ENCODE measurements at regions not wholly inside any gene's neighbourhood (a gene's known extent, or its start where the extent isn't known, plus 50 kb on each side); places are given as distances from the start of the nearest gene placed in this dataset.

GRCh38 chr13:83943530-83944279, 61.4 kb upstream of the SLITRK1 start:
- TF ChIP-seq CTCF (IDR thresholded peaks at IDR 0.05; ENCODE audit: low read length) (no peak), EZH2 (IDR thresholded peaks at IDR 0.05; ENCODE audit: borderline replicate concordance, low read length) (no peak)
- H3F3A ChIP-seq (ENCODE audit: insufficient read depth, low read length): no peaks in the 10 kb centered on the region
- no peak overlapping the region for H3K4me3 ChIP-seq (ENCODE audit: low read depth, low read length, poor library complexity, severe bottlenecking)
- H3K27ac ChIP-seq (ENCODE audit: low read depth, low read length, poor library complexity, severe bottlenecking): no peak overlapping the region
- H3K79me2 ChIP-seq (ENCODE audit: insufficient read depth, low read length): no peaks in the 10 kb centered on the region
- no peaks in the 10 kb centered on the region for H3K4me1 ChIP-seq (ENCODE audit: insufficient read depth, low read length, severe bottlenecking)
- no peaks in the 10 kb centered on the region for H3K9me2 ChIP-seq (ENCODE audit: low read depth, low read length)
- H3K27me3 ChIP-seq (ENCODE audit: insufficient read depth, low read length): no peaks in the 10 kb centered on the region
- no peak overlapping the region for H2AFZ ChIP-seq (ENCODE audit: low read length)
- no peak overlapping the region for H3K4me2 ChIP-seq (ENCODE audit: low read length)
- H3K9ac ChIP-seq (ENCODE audit: low read length): no peak overlapping the region
- H4K20me1 ChIP-seq (ENCODE audit: insufficient read depth, low read length): no peaks in the 10 kb centered on the region
- no peaks in the 10 kb centered on the region for H3K36me3 ChIP-seq (ENCODE audit: insufficient read depth, low read length)
- no peaks in the 10 kb centered on the region for H3K9me3 ChIP-seq (ENCODE audit: low read length)

GRCh38 chr13:83941701-83942335, 59.5 kb upstream of the SLITRK1 start:
- Histone ChIP-seq H3K4me2 (ENCODE audit: low read length) (no peak overlapping the region), H3F3A (ENCODE audit: insufficient read depth, low read length) (no peaks in the 10 kb centered on the region), H3K9me2 (ENCODE audit: low read depth, low read length) (no peaks in the 10 kb centered on the region), H3K79me2 (ENCODE audit: insufficient read depth, low read length) (no peaks in the 10 kb centered on the region), H3K4me1 (ENCODE audit: insufficient read depth, low read length, severe bottlenecking) (no peaks in the 10 kb centered on the region), H3K9me3 (ENCODE audit: low read length) (no peaks in the 10 kb centered on the region), H3K4me3 (ENCODE audit: low read depth, low read length, poor library complexity, severe bottlenecking) (no peak overlapping the region), H3K27ac (ENCODE audit: low read depth, low read length, poor library complexity, severe bottlenecking) (no peak overlapping the region), H4K20me1 (ENCODE audit: insufficient read depth, low read length) (no peaks in the 10 kb centered on the region), H3K36me3 (ENCODE audit: insufficient read depth, low read length) (no peaks in the 10 kb centered on the region), H3K27me3 (ENCODE audit: insufficient read depth, low read length) (no peaks in the 10 kb centered on the region), H2AFZ (ENCODE audit: low read length) (no peak overlapping the region), H3K9ac (ENCODE audit: low read length) (no peak overlapping the region)
- TF ChIP-seq CTCF (IDR thresholded peaks at IDR 0.05; ENCODE audit: low read length) (no peak), EZH2 (IDR thresholded peaks at IDR 0.05; ENCODE audit: borderline replicate concordance, low read length) (no peak)

- Histone ChIP-seq H3K4me3 (ENCODE audit: low read depth, low read length, poor library complexity, severe bottlenecking) (no peak overlapping the region), H3K9ac (ENCODE audit: low read length) (no peak overlapping the region), H3K27ac (ENCODE audit: low read depth, low read length, poor library complexity, severe bottlenecking) (no peak overlapping the region), H3K4me1 (ENCODE audit: insufficient read depth, low read length, severe bottlenecking) (no peaks in the 10 kb centered on the region), H3K36me3 (ENCODE audit: insufficient read depth, low read length) (no peaks in the 10 kb centered on the region), H4K20me1 (ENCODE audit: insufficient read depth, low read length) (no peaks in the 10 kb centered on the region), H3K4me2 (ENCODE audit: low read length) (no peak overlapping the region), H3K27me3 (ENCODE audit: insufficient read depth, low read length) (no peaks in the 10 kb centered on the region), H2AFZ (ENCODE audit: low read length) (no peak overlapping the region), H3K9me3 (ENCODE audit: low read length) (no peaks in the 10 kb centered on the region), H3F3A (ENCODE audit: insufficient read depth, low read length) (no peaks in the 10 kb centered on the region), H3K79me2 (ENCODE audit: insufficient read depth, low read length) (no peaks in the 10 kb centered on the region), H3K9me2 (ENCODE audit: low read depth, low read length) (no peaks in the 10 kb centered on the region)
- TF ChIP-seq EZH2 (IDR thresholded peaks at IDR 0.05; ENCODE audit: borderline replicate concordance, low read length) (no peak), CTCF (IDR thresholded peaks at IDR 0.05; ENCODE audit: low read length) (no peak)
Observed at GRCh38 chr13:83940742-83941141, 58.5 kb upstream of the SLITRK1 start.
